ENCODE measurements at regions not wholly inside any gene's neighbourhood (a gene's known extent, or its start where the extent isn't known, plus 50 kb on each side); places are given as distances from the start of the nearest gene placed in this dataset.

GRCh38 chr5:167440846-167441245, 850.6 kb upstream of the WWC1 start:
- no peak overlapping the region for H2AFZ ChIP-seq (ENCODE audit: insufficient read depth, low read depth, low read length, poor library complexity, severe bottlenecking)

GRCh38 chr5:167442922-167443321, 848.5 kb upstream of the WWC1 start:
- no peak overlapping the region for H3K4me3 Mint-ChIP-seq
- Histone ChIP-seq H3K4me2 (replicated peaks; ENCODE audit: low read depth, low read length, poor library complexity, severe bottlenecking) (no peak overlapping the region), H3K4me3 (ENCODE audit: control extremely low read depth in 1 of 5, extremely low read depth in 1 of 5, insufficient read depth in 1 of 5, low read depth in 2 of 5, low read length in 4 of 5) (no peak overlapping the region), H3K27me3 (replicated peaks in 1 of 4; ENCODE audit: control extremely low read depth in 1 of 4, control insufficient read depth in 3 of 4, insufficient read depth in 4 of 4, low read length in 3 of 4) (no peaks in the 10 kb centered on the region), H2AFZ (ENCODE audit: insufficient read depth, low read depth, low read length, poor library complexity, severe bottlenecking) (no peak overlapping the region), H4K20me1 (ENCODE audit: control insufficient read depth, insufficient read depth, low read length, poor library complexity, severe bottlenecking) (no peaks in the 10 kb centered on the region), H3K9me3 (ENCODE audit: control extremely low read depth in 1 of 3, control insufficient read depth in 2 of 3, insufficient read depth in 1 of 3, low read length in 2 of 3) (peaks cover 0 to 10% (median 0%) of the 10 kb centered on the region in 3 donors), H3K36me3 (replicated peaks in 1 of 2; ENCODE audit: control extremely low read depth in 1 of 2, control insufficient read depth in 1 of 2, extremely low read depth in 1 of 2, insufficient read depth in 2 of 2, low read length in 1 of 2) (no peaks in the 10 kb centered on the region), H3K4me1 (ENCODE audit: control insufficient read depth in 2 of 2, insufficient read depth in 2 of 2, low read length in 2 of 2) (no peaks in the 10 kb centered on the region), H3K9ac (ENCODE audit: low read length) (no peak overlapping the region), H3K79me2 (ENCODE audit: control insufficient read depth, insufficient read depth, low read length) (no peaks in the 10 kb centered on the region), H3K27ac (ENCODE audit: low read length in 2 of 2) (no peak overlapping the region)
- H3K4me1 Mint-ChIP-seq = no peaks in the 10 kb centered on the region
- ChIA-PET CTCF (no interaction called here), POLR2A (no interaction called here)
- WGBS (ENCODE audit: insufficient coverage) = no CpG with 5 or more reads among the region's 2 CpGs
- no peaks in the 10 kb centered on the region for H3K27me3 Mint-ChIP-seq
- TF ChIP-seq EZH2 (IDR thresholded peaks at IDR 0.05; ENCODE audit: borderline replicate concordance, insufficient read depth, low read depth, low read length, poor library complexity, severe bottlenecking) = no peak
- TF ChIP-seq, protein P1, sequence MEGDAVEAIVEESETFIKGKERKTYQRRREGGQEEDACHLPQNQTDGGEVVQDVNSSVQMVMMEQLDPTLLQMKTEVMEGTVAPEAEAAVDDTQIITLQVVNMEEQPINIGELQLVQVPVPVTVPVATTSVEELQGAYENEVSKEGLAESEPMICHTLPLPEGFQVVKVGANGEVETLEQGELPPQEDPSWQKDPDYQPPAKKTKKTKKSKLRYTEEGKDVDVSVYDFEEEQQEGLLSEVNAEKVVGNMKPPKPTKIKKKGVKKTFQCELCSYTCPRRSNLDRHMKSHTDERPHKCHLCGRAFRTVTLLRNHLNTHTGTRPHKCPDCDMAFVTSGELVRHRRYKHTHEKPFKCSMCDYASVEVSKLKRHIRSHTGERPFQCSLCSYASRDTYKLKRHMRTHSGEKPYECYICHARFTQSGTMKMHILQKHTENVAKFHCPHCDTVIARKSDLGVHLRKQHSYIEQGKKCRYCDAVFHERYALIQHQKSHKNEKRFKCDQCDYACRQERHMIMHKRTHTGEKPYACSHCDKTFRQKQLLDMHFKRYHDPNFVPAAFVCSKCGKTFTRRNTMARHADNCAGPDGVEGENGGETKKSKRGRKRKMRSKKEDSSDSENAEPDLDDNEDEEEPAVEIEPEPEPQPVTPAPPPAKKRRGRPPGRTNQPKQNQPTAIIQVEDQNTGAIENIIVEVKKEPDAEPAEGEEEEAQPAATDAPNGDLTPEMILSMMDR (IDR thresholded peaks at IDR 0.05) = no peak
- intact Hi-C loops (cut with micrococcal nuclease) = no loop called here
- no peaks in the 10 kb centered on the region for H3K9me3 Mint-ChIP-seq (ENCODE audit: insufficient read depth)
- DNase-seq = no peak
- H3K27ac Mint-ChIP-seq = no peak overlapping the region
- ATAC-seq (ENCODE audit: low read depth) = no peak

More at GRCh38 chr5:167440846-167441245, 850.6 kb upstream of the WWC1 start:
- Mint-ChIP-seq H3K27ac (no peak overlapping the region), H3K4me1 (no peaks in the 10 kb centered on the region), H3K27me3 (no peaks in the 10 kb centered on the region), H3K9me3 (ENCODE audit: insufficient read depth) (no peaks in the 10 kb centered on the region), H3K4me3 (no peak overlapping the region)
- Histone ChIP-seq H3K9ac (ENCODE audit: low read length) (no peak overlapping the region), H3K36me3 (replicated peaks in 1 of 2; ENCODE audit: control extremely low read depth in 1 of 2, control insufficient read depth in 1 of 2, extremely low read depth in 1 of 2, insufficient read depth in 2 of 2, low read length in 1 of 2) (no peaks in the 10 kb centered on the region), H3K9me3 (ENCODE audit: control extremely low read depth in 1 of 3, control insufficient read depth in 2 of 3, insufficient read depth in 1 of 3, low read length in 2 of 3) (peaks cover 0 to 19% (median 0%) of the 10 kb centered on the region in 3 donors), H3K4me2 (replicated peaks; ENCODE audit: low read depth, low read length, poor library complexity, severe bottlenecking) (no peak overlapping the region), H3K27me3 (replicated peaks in 1 of 4; ENCODE audit: control extremely low read depth in 1 of 4, control insufficient read depth in 3 of 4, insufficient read depth in 4 of 4, low read length in 3 of 4) (no peaks in the 10 kb centered on the region), H3K79me2 (ENCODE audit: control insufficient read depth, insufficient read depth, low read length) (no peaks in the 10 kb centered on the region), H3K27ac (ENCODE audit: low read length in 2 of 2) (no peak overlapping the region), H3K4me1 (ENCODE audit: control insufficient read depth in 2 of 2, insufficient read depth in 2 of 2, low read length in 2 of 2) (no peaks in the 10 kb centered on the region), H3K4me3 (ENCODE audit: control extremely low read depth in 1 of 5, extremely low read depth in 1 of 5, insufficient read depth in 1 of 5, low read depth in 2 of 5, low read length in 4 of 5) (no peak overlapping the region), H4K20me1 (ENCODE audit: control insufficient read depth, insufficient read depth, low read length, poor library complexity, severe bottlenecking) (no peaks in the 10 kb centered on the region)
- no peak for DNase-seq
- TF ChIP-seq, protein P1 (IDR thresholded peaks at IDR 0.05) = no peak
- no peak for TF ChIP-seq EZH2 (IDR thresholded peaks at IDR 0.05; ENCODE audit: borderline replicate concordance, insufficient read depth, low read depth, low read length, poor library complexity, severe bottlenecking)
- 86% methylated on average over 1 of the region's 3 CpGs for WGBS (ENCODE audit: insufficient coverage)
- intact Hi-C loops (cut with micrococcal nuclease) = no loop called here
- ChIA-PET CTCF (no interaction called here), POLR2A (no interaction called here)
- ATAC-seq (ENCODE audit: low read depth) = no peak
